ENCODE measurements at regions not wholly inside any gene's neighbourhood (a gene's known extent, or its start where the extent isn't known, plus 50 kb on each side); places are given as distances from the start of the nearest gene placed in this dataset.

GRCh38 chr12:78674311-78675090 is 190.1 kb upstream of the SYT1 start:
- Histone ChIP-seq H3K79me2 (ENCODE audit: low read depth) (no peaks in the 10 kb centered on the region), H3K4me3 (no peak overlapping the region), H3K4me1 (no peaks in the 10 kb centered on the region), H2AFZ (replicated peaks) (no peak overlapping the region), H3K36me3 (no peaks in the 10 kb centered on the region), H3K27me3 (no peaks in the 10 kb centered on the region), H3K27ac (no peak overlapping the region), H3K9me3 (ENCODE audit: low read depth) (no peaks in the 10 kb centered on the region), H3F3A (ENCODE audit: low read depth) (no peaks in the 10 kb centered on the region), H3K4me2 (no peak overlapping the region), H3K9ac (no peak overlapping the region), H4K20me1 (ENCODE audit: low read depth) (no peaks in the 10 kb centered on the region)
- TF ChIP-seq EZH2 (IDR thresholded peaks at IDR 0.05) (no peak), EZH2phosphoT487 (IDR thresholded peaks at IDR 0.05) (no peak), CTCF (IDR thresholded peaks at IDR 0.05) (no peak)
- Mint-ChIP-seq H3K27me3 (ENCODE audit: insufficient read depth, low read depth) (no peaks in the 10 kb centered on the region), H3K4me3 (no peak overlapping the region), H3K27ac (no peak overlapping the region), H3K36me3 (no peaks in the 10 kb centered on the region), H3K4me1 (no peaks in the 10 kb centered on the region), H3K9me3 (no peaks in the 10 kb centered on the region)
- DNase-seq (ENCODE audit: low spot score), result no peak

- no peak overlapping the region for H3K27ac ChIP-seq
- DNase-seq (ENCODE audit: low spot score), result peak; percentile 25
- no peak overlapping the region for H3K9ac ChIP-seq
- H3K4me2 ChIP-seq, result no peak overlapping the region
- peaks cover 7% of the 10 kb centered on the region for H3K4me1 ChIP-seq
- TF ChIP-seq EZH2phosphoT487 (IDR thresholded peaks at IDR 0.05) (no peak), CTCF (IDR thresholded peaks at IDR 0.05) (no peak), EZH2 (IDR thresholded peaks at IDR 0.05) (no peak)
- Mint-ChIP-seq H3K4me1 (no peaks in the 10 kb centered on the region), H3K4me3 (no peak overlapping the region), H3K27ac (no peak overlapping the region), H3K9me3 (no peaks in the 10 kb centered on the region), H3K27me3 (ENCODE audit: insufficient read depth, low read depth) (no peaks in the 10 kb centered on the region), H3K36me3 (no peaks in the 10 kb centered on the region)
- H3K9me3 ChIP-seq (ENCODE audit: low read depth), result no peaks in the 10 kb centered on the region
- no peaks in the 10 kb centered on the region for H3F3A ChIP-seq (ENCODE audit: low read depth)
- no peaks in the 10 kb centered on the region for H3K27me3 ChIP-seq
- peak overlapping the region; percentile 76 for H2AFZ ChIP-seq (replicated peaks)
- H3K79me2 ChIP-seq (ENCODE audit: low read depth), result no peaks in the 10 kb centered on the region
- H3K36me3 ChIP-seq, result no peaks in the 10 kb centered on the region
- H4K20me1 ChIP-seq (ENCODE audit: low read depth), result no peaks in the 10 kb centered on the region
- H3K4me3 ChIP-seq, result no peak overlapping the region
Observed at GRCh38 chr12:78680596-78680995, 184.0 kb upstream of the SYT1 start.

GRCh38 chr12:78683031-78683430 is 181.5 kb upstream of the SYT1 start:
- no peak for DNase-seq (ENCODE audit: low spot score)
- Histone ChIP-seq H3K9me3 (ENCODE audit: low read depth) (no peaks in the 10 kb centered on the region), H3K27me3 (no peaks in the 10 kb centered on the region), H3K79me2 (ENCODE audit: low read depth) (no peaks in the 10 kb centered on the region), H3K36me3 (no peaks in the 10 kb centered on the region), H2AFZ (replicated peaks) (no peak overlapping the region), H3K27ac (no peak overlapping the region), H3K4me1 (peaks cover 7% of the 10 kb centered on the region), H3F3A (ENCODE audit: low read depth) (no peaks in the 10 kb centered on the region), H3K9ac (no peak overlapping the region), H4K20me1 (ENCODE audit: low read depth) (no peaks in the 10 kb centered on the region), H3K4me3 (no peak overlapping the region), H3K4me2 (no peak overlapping the region)
- no peak overlapping the region for H3K27ac Mint-ChIP-seq
- H3K9me3 Mint-ChIP-seq, result no peaks in the 10 kb centered on the region
- H3K4me1 Mint-ChIP-seq, result no peaks in the 10 kb centered on the region
- no peak overlapping the region for H3K4me3 Mint-ChIP-seq
- H3K36me3 Mint-ChIP-seq, result no peaks in the 10 kb centered on the region
- no peak for TF ChIP-seq EZH2 (IDR thresholded peaks at IDR 0.05)
- TF ChIP-seq CTCF (IDR thresholded peaks at IDR 0.05), result no peak
- no peak for TF ChIP-seq EZH2phosphoT487 (IDR thresholded peaks at IDR 0.05)
- H3K27me3 Mint-ChIP-seq (ENCODE audit: insufficient read depth, low read depth), result no peaks in the 10 kb centered on the region

Measured in neural progenitor cell (in vitro differentiated cells).